ENCODE measurements at regions not wholly inside any gene's neighbourhood (a gene's known extent, or its start where the extent isn't known, plus 50 kb on each side); places are given as distances from the start of the nearest gene placed in this dataset.

GRCh38 chr13:53759016-53759415 lies 730.4 kb downstream of the OLFM4 start:
- Mint-ChIP-seq H3K9me3 (peaks cover 48% of the 10 kb centered on the region), H3K4me3 (no peak overlapping the region), H3K27ac (no peak overlapping the region), H3K27me3 (ENCODE audit: low read depth) (no peaks in the 10 kb centered on the region), H3K4me1 (ENCODE audit: low read depth) (no peaks in the 10 kb centered on the region), H3K36me3 (ENCODE audit: low read depth) (no peaks in the 10 kb centered on the region)
- DNase-seq (ENCODE audit: low spot score): no peak

DNA sequence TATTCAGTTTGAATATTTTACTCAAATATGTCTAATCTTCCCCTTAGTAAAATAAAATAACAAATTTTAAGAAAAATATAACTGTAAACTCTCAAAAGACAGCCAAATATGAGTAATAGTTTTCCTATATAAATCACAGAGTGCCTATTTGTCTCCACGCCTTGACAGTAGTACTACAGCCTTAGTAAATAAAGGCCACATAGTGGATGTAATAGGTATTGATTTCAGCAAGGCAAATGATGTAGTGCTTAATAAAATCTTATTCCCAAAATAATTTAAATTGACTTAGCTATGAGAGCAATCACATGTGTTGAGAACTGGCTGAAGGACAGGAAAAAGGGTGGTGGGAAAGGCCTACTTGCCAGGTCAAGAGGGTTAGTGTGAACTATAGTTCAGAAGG lies 747.2 kb downstream of the OLFM4 start:
- H3K9me3 Mint-ChIP-seq: peaks cover 4% of the 10 kb centered on the region
- no peak overlapping the region for H3K27ac Mint-ChIP-seq
- no peak for DNase-seq (ENCODE audit: low spot score)
- H3K36me3 Mint-ChIP-seq (ENCODE audit: low read depth): no peaks in the 10 kb centered on the region
- no peak overlapping the region for H3K4me3 Mint-ChIP-seq
- H3K27me3 Mint-ChIP-seq (ENCODE audit: low read depth): no peaks in the 10 kb centered on the region
- H3K4me1 Mint-ChIP-seq (ENCODE audit: low read depth): no peaks in the 10 kb centered on the region

- H3K27ac Mint-ChIP-seq: no peak overlapping the region
- no peaks in the 10 kb centered on the region for H3K27me3 Mint-ChIP-seq (ENCODE audit: low read depth)
- H3K4me3 Mint-ChIP-seq: no peak overlapping the region
- no peaks in the 10 kb centered on the region for H3K36me3 Mint-ChIP-seq (ENCODE audit: low read depth)
- no peaks in the 10 kb centered on the region for H3K4me1 Mint-ChIP-seq (ENCODE audit: low read depth)
- no peaks in the 10 kb centered on the region for H3K9me3 Mint-ChIP-seq
- no peak for DNase-seq (ENCODE audit: low spot score)
Measured at GRCh38 chr13:53778937-53779336, 750.3 kb downstream of the OLFM4 start.

DNA sequence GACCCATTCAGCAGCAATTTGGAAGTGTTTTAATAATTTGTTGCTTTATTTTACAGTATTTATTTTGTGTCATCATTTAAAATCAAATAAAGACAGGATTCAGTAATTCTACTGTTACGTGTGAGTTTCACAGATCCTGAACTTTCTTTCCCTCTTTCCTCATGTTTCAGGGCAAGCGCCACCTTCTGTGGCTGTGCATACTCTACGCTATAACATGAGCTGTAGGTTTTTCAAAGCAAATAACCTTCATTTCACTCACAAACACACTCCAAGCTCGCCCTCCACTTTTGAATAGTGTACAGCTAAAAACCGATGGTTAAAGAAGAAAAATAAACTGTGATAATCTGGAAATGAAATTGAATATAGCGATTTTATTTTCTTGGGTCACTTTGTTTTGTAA lies 753.3 kb downstream of the OLFM4 start:
- Mint-ChIP-seq H3K36me3 (ENCODE audit: low read depth) (no peaks in the 10 kb centered on the region), H3K27ac (no peak overlapping the region), H3K4me3 (no peak overlapping the region), H3K9me3 (no peaks in the 10 kb centered on the region), H3K27me3 (ENCODE audit: low read depth) (no peaks in the 10 kb centered on the region), H3K4me1 (ENCODE audit: low read depth) (no peaks in the 10 kb centered on the region)
- no peak for DNase-seq (ENCODE audit: low spot score)

GRCh38 chr13:53782488-53782961 lies 753.9 kb downstream of the OLFM4 start:
- Mint-ChIP-seq H3K9me3 (no peaks in the 10 kb centered on the region), H3K36me3 (ENCODE audit: low read depth) (no peaks in the 10 kb centered on the region), H3K4me3 (no peak overlapping the region), H3K4me1 (ENCODE audit: low read depth) (no peaks in the 10 kb centered on the region), H3K27me3 (ENCODE audit: low read depth) (no peaks in the 10 kb centered on the region), H3K27ac (no peak overlapping the region)
- DNase-seq (ENCODE audit: low spot score): no peak

DNA sequence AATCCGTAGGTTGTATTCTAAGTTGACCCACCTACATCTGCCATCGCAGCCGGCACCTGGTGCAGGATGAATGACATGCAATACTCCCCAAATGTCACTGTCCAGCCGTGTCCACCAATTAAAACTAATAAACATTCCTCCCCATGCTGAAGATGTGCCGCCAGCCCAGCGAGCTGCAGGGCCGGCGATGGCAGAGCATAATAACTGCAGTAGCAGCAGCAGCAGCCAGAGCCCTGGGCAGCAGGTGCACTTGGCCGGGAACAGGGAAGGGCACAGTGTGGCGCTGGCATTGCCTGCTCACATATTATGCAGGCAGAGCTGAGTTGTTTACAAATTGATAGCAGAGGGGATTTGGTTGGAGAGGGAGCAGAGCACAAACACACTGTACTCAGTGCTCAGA lies 754.9 kb downstream of the OLFM4 start:
- H3K36me3 Mint-ChIP-seq (ENCODE audit: low read depth): no peaks in the 10 kb centered on the region

DNA sequence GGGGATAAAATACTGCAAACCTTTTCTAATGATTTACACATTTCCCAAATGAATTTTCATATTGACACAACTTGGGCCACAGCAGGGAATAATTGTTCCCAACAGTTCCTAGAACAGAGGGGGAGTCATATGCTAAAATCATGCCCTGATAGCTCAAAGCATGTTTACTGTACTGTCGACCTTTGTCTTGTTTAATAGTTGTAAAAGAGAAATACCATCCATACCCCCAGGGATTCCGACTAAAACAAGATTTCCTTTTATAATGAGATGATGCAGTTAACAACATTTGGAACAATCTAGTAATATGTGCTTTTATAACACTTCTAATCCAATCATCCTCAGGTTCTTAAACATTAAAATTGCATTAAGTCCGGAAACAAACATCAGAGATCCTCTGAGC lies 759.7 kb downstream of the OLFM4 start:
- no peak overlapping the region for H3K4me3 Mint-ChIP-seq
- H3K27ac Mint-ChIP-seq: no peak overlapping the region
- H3K9me3 Mint-ChIP-seq: no peaks in the 10 kb centered on the region
- DNase-seq (ENCODE audit: low spot score): no peak
- no peaks in the 10 kb centered on the region for H3K4me1 Mint-ChIP-seq (ENCODE audit: low read depth)
- H3K27me3 Mint-ChIP-seq (ENCODE audit: low read depth): no peaks in the 10 kb centered on the region
- no peaks in the 10 kb centered on the region for H3K36me3 Mint-ChIP-seq (ENCODE audit: low read depth)

More for the DNA sequence above, 754.9 kb downstream of the OLFM4 start:
- H3K9me3 Mint-ChIP-seq: no peaks in the 10 kb centered on the region
- no peak for DNase-seq (ENCODE audit: low spot score)
- no peak overlapping the region for H3K4me3 Mint-ChIP-seq
- no peaks in the 10 kb centered on the region for H3K27me3 Mint-ChIP-seq (ENCODE audit: low read depth)
- no peak overlapping the region for H3K27ac Mint-ChIP-seq
- no peaks in the 10 kb centered on the region for H3K4me1 Mint-ChIP-seq (ENCODE audit: low read depth)

DNA sequence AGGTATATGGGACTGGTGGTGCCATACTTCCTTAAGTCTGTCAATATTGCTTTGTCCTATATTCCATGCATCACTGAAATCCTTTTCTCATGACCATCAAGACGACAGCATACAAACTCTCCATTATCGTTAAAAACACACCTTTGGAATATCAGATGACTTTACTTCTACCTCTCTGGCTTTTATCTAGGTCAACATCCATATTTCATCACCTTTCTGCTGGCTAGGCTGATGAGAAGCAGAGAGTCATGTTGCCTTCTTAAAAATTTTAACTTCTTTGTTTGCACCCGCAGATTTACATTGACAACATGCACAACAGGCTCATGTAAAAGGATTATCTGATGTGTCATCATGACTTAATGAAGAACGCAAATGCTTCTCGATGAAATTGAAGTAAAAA lies 771.4 kb downstream of the OLFM4 start:
- Mint-ChIP-seq H3K4me3 (no peak overlapping the region), H3K27me3 (ENCODE audit: low read depth) (no peaks in the 10 kb centered on the region), H3K9me3 (peaks cover 25% of the 10 kb centered on the region), H3K27ac (no peak overlapping the region), H3K36me3 (ENCODE audit: low read depth) (no peaks in the 10 kb centered on the region), H3K4me1 (ENCODE audit: low read depth) (no peaks in the 10 kb centered on the region)
- DNase-seq (ENCODE audit: low spot score): no peak

GRCh38 chr13:53807251-53807834 lies 778.7 kb downstream of the OLFM4 start:
- H3K9me3 Mint-ChIP-seq: peaks cover 30% of the 10 kb centered on the region
- no peak overlapping the region for H3K4me3 Mint-ChIP-seq
- DNase-seq (ENCODE audit: low spot score): no peak
- H3K27ac Mint-ChIP-seq: no peak overlapping the region
- no peaks in the 10 kb centered on the region for H3K27me3 Mint-ChIP-seq (ENCODE audit: low read depth)
- H3K4me1 Mint-ChIP-seq (ENCODE audit: low read depth): no peaks in the 10 kb centered on the region
- H3K36me3 Mint-ChIP-seq (ENCODE audit: low read depth): no peaks in the 10 kb centered on the region

DNA sequence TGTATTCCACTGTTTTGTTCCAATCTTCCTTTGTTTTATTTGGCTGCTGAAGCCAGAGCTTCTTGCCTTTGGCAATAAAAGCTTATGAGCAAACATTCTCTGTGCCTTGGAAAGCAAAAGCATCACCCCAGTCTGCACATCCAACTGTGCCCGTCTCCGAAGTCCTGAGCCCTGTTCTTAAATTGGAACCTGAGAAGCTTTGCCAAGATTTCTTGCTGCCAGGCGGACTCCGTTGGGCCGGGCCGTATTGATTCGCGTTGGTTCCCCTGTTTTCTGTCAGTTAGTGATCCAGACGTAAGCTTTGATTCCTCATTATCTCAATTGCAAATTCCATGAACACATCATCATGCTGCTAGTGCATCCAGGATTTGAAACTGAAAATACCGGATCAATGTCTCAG lies 793.0 kb downstream of the OLFM4 start:
- no peak overlapping the region for H3K27ac Mint-ChIP-seq
- no peaks in the 10 kb centered on the region for H3K36me3 Mint-ChIP-seq (ENCODE audit: low read depth)
- no peaks in the 10 kb centered on the region for H3K4me1 Mint-ChIP-seq (ENCODE audit: low read depth)
- H3K27me3 Mint-ChIP-seq (ENCODE audit: low read depth): no peaks in the 10 kb centered on the region
- DNase-seq (ENCODE audit: low spot score): no peak
- H3K4me3 Mint-ChIP-seq: no peak overlapping the region
- peaks cover 30% of the 10 kb centered on the region for H3K9me3 Mint-ChIP-seq

DNA sequence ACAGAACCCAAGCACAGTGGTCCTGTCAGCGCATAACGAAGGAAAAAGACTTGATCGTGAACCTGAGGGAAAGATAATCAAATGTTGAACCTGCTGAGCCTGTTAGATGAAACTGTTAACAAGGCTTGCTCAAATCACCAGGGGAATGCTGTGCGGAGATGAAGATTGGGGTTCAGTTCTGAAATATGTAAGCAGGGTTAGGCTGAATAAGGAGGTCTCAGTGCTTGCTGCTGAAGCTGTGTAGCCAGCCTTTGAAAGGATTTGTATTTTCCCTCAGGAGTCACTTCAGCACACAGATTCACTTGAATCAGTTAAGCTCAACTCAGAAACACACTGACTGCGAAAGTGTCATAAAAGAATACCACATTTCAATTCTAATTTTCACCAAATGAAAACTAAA lies 793.5 kb downstream of the OLFM4 start:
- Mint-ChIP-seq H3K27ac (no peak overlapping the region), H3K27me3 (ENCODE audit: low read depth) (no peaks in the 10 kb centered on the region), H3K9me3 (peaks cover 30% of the 10 kb centered on the region), H3K4me3 (no peak overlapping the region), H3K4me1 (ENCODE audit: low read depth) (no peaks in the 10 kb centered on the region), H3K36me3 (ENCODE audit: low read depth) (no peaks in the 10 kb centered on the region)
- no peak for DNase-seq (ENCODE audit: low spot score)

DNA sequence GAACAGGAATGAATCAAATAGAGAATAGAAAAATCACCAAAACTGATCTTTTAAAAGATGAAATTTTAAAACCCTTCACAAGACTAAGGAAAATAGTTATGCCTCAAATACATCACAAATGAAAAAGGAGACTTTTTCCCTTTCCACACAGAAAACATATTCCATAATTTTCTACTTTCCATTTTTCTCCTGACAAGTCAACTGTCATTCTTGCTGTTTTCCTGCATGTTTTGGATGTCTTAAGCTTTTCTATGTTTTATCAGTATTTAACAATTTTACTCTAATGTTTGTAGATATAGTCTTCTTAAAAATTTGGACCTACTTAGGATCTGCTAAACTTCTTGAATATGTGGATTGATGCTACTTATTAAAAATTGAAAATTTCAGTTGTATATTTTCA lies 810.8 kb downstream of the OLFM4 start:
- Mint-ChIP-seq H3K36me3 (ENCODE audit: low read depth) (no peaks in the 10 kb centered on the region), H3K9me3 (peaks cover 30% of the 10 kb centered on the region), H3K4me1 (ENCODE audit: low read depth) (no peaks in the 10 kb centered on the region), H3K27ac (no peak overlapping the region), H3K27me3 (ENCODE audit: low read depth) (no peaks in the 10 kb centered on the region), H3K4me3 (no peak overlapping the region)
- no peak for DNase-seq (ENCODE audit: low spot score)

DNA sequence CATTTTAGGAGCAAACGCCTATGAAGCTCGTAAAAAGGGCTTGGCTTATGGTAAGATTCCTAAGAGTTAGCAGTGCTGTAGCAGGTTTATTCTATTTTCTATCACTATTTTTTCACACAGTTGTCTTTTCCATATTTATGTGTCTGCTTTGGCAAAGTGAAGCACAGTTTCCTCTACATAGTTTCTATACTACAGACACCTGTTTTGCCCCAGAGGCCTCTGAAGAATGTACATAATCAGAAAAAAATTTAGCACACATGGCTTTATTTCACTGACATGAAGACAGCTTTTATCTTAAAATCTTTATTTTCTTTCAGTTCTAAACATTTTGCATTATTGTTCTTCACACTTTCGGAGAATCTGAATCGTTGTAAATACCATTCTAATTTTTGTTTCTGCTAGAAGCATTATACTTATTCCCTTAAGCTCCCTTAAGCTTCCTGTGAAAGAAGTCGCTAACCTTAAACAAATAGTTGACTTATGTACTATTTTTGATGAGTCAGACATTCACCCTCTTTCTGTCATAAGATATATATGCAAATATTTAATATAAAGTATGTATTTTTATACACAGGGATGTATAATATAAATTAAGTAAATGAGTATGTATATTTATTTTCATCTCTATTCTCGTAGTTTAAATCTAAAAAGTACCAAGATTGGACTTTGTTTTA lies 816.0 kb downstream of the OLFM4 start:
- Mint-ChIP-seq H3K9me3 (peaks cover 29% of the 10 kb centered on the region), H3K4me1 (ENCODE audit: low read depth) (no peaks in the 10 kb centered on the region), H3K4me3 (no peak overlapping the region), H3K36me3 (ENCODE audit: low read depth) (no peaks in the 10 kb centered on the region), H3K27ac (no peak overlapping the region), H3K27me3 (ENCODE audit: low read depth) (no peaks in the 10 kb centered on the region)
- no peak for DNase-seq (ENCODE audit: low spot score)

GRCh38 chr13:53847502-53847901 lies 818.9 kb downstream of the OLFM4 start:
- Mint-ChIP-seq H3K9me3 (peaks cover 38% of the 10 kb centered on the region), H3K36me3 (ENCODE audit: low read depth) (no peaks in the 10 kb centered on the region), H3K4me1 (ENCODE audit: low read depth) (no peaks in the 10 kb centered on the region)

More at GRCh38 chr13:53847502-53847901, 818.9 kb downstream of the OLFM4 start:
- Mint-ChIP-seq H3K27me3 (ENCODE audit: low read depth) (no peaks in the 10 kb centered on the region), H3K4me3 (no peak overlapping the region), H3K27ac (no peak overlapping the region)
- DNase-seq (ENCODE audit: low spot score): no peak
